ENCODE measurements at regions not wholly inside any gene's neighbourhood (a gene's known extent, or its start where the extent isn't known, plus 50 kb on each side); places are given as distances from the start of the nearest gene placed in this dataset.

GRCh38 chr13:112227031-112227430, 149.1 kb upstream of the SPACA7 start:
- Mint-ChIP-seq H3K36me3 (ENCODE audit: low read depth) (no peaks in the 10 kb centered on the region), H3K27me3 (no peaks in the 10 kb centered on the region), H3K27ac (no peak overlapping the region), H3K4me1 (no peaks in the 10 kb centered on the region), H3K9me3 (no peaks in the 10 kb centered on the region), H3K4me3 (no peak overlapping the region)
- ATAC-seq = no peak
- no peak for DNase-seq

DNA sequence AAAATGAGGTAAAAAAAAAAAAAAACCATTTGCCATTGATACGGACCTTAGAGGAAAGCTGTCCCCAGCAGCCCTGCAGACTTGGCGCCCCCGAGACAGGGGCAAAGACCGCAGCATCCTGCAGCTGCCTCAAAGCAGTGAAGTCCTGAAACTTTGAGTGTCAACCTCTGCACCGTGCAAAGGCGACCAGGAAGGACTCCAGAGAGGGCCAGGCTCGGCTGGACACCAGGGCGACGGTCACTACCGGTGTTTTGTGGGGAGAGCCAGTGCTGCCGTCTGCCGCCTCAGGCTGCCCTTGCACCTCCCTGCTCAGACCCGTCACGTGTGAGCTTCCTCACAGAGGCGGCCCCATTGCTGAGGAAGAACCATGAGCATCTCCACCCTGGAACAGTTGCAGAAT, 146.7 kb upstream of the SPACA7 start:
- H3K4me3 Mint-ChIP-seq = no peak overlapping the region

DNA sequence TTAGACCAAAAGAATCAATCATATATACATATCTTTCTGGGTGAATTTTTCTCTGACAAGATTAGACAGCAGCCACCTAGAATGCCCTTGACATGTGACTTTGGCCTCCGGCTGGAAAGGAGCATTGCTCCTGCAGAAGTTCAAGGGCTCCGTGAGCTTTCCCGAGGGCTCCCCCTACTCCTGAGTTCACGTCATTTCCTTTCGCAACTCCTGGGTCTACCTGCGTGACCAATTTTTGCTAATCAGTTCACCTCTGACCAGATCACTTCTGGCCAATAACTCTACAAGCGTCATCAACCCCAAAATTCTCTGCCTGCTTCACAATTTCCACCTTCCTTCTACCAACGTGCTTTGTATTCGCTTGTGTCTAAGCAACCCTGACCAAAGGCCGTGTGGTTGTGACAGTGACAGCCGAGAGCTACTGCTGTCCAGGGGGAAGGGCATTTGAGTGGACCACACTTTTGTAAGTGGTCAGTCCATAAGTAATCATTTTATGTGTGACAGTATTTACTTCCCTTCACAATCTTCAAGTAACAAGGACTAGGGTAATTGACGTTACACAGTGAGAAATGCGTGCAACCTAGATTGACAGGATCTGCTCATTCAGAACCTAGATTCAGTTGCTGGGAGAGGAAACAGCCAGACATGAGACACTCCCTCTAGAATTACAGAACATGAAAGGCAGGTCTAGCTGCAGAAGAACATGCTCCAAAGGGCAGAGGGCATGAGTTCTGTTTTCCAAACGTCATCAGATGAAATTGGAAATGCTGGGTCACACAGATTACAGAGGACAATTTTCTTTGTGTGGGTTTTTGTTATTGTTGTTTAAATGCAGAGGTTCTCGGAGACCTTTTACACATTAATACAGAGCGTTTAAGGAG, 145.9 kb upstream of the SPACA7 start:
- Mint-ChIP-seq H3K9me3 (no peaks in the 10 kb centered on the region), H3K4me3 (no peak overlapping the region), H3K27me3 (peaks cover 3% of the 10 kb centered on the region), H3K36me3 (ENCODE audit: low read depth) (no peaks in the 10 kb centered on the region), H3K27ac (no peak overlapping the region), H3K4me1 (no peaks in the 10 kb centered on the region)
- ATAC-seq = no peak
- no peak for DNase-seq

More for the DNA sequence above, 146.7 kb upstream of the SPACA7 start:
- Mint-ChIP-seq H3K4me1 (no peaks in the 10 kb centered on the region), H3K36me3 (ENCODE audit: low read depth) (no peaks in the 10 kb centered on the region), H3K27ac (no peak overlapping the region), H3K27me3 (no peaks in the 10 kb centered on the region), H3K9me3 (no peaks in the 10 kb centered on the region)
- no peak for ATAC-seq
- no peak for DNase-seq

DNA sequence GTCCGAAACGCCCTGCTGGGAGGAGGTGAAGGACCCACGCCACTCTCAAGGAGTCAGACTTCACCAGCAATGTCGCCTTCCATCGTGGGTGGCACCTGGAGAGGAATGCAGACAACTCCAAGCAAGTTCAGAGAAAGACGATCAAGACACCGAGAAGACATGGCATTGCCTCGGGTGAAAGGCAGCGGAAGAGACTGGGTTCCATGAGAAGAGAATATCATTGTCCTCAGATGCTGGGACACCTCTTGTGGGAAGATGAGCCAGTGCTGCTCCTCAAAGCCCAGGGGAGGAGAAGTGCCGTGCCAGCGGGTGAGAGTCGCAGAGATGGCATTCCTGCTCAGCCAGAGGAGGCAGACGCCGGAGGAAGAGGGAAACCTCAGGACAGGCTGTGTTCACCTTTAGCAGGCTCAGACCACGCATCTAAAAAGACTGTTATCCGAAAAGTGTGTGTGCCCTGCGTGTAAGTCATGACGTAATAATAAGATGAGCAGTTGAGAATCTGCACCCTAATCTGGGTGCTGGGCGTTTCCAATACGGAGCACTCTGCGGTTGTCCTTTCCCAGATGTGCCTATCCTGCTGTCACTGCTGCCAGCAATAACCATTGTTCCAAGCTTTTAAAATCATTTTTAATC, 144.6 kb upstream of the SPACA7 start:
- H3K27me3 Mint-ChIP-seq = peaks cover 3% of the 10 kb centered on the region
- no peak overlapping the region for H3K27ac Mint-ChIP-seq
- H3K4me1 Mint-ChIP-seq = no peaks in the 10 kb centered on the region
- no peak for DNase-seq
- H3K4me3 Mint-ChIP-seq = no peak overlapping the region
- no peaks in the 10 kb centered on the region for H3K9me3 Mint-ChIP-seq
- no peaks in the 10 kb centered on the region for H3K36me3 Mint-ChIP-seq (ENCODE audit: low read depth)
- no peak for ATAC-seq

DNA sequence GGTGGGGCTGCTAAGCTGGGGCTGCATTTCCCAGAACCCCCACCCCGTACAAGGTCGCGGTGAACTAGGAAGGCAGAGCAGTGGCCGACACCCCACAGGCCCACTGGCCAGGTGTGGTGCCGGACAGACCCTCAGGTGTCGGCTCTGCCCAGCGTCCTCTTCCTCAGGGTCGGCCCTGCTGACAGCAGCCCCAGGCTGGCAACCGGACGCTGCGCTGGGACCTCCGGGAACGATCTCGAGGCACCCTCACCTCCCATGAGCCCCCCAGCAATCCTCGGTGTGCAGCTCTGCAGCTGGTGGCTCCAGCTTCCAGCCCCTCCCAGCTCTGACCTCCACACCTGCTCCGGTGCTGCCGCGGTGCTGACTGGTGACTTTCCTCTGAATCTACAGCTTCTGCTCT, 142.9 kb upstream of the SPACA7 start:
- ATAC-seq (no peak), DNase-seq (no peak)
- Mint-ChIP-seq H3K27me3 (peaks cover 3% of the 10 kb centered on the region), H3K4me3 (no peak overlapping the region), H3K4me1 (no peaks in the 10 kb centered on the region), H3K27ac (no peak overlapping the region), H3K36me3 (ENCODE audit: low read depth) (no peaks in the 10 kb centered on the region), H3K9me3 (no peaks in the 10 kb centered on the region)

DNA sequence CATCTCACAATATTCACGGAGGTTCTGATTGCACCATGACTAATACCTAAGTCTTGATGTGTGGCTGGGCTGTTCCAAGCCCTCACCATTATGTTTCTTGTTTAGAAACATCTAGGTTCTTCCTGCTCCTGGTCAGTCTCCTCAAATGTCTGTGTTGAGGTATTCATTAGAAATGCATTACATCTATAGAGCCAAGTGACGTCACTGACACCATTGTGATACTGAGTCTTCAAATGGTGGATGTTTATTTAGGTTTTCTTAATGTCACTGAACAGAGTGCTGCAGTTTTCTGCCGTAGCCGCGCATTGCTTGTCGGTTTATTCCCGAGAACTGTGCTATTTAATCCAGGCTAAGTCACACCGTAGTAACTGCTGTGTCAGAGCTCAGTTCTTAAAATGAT, 142.4 kb upstream of the SPACA7 start:
- H3K4me3 Mint-ChIP-seq = no peak overlapping the region
- no peak for DNase-seq
- no peaks in the 10 kb centered on the region for H3K36me3 Mint-ChIP-seq (ENCODE audit: low read depth)

DNA sequence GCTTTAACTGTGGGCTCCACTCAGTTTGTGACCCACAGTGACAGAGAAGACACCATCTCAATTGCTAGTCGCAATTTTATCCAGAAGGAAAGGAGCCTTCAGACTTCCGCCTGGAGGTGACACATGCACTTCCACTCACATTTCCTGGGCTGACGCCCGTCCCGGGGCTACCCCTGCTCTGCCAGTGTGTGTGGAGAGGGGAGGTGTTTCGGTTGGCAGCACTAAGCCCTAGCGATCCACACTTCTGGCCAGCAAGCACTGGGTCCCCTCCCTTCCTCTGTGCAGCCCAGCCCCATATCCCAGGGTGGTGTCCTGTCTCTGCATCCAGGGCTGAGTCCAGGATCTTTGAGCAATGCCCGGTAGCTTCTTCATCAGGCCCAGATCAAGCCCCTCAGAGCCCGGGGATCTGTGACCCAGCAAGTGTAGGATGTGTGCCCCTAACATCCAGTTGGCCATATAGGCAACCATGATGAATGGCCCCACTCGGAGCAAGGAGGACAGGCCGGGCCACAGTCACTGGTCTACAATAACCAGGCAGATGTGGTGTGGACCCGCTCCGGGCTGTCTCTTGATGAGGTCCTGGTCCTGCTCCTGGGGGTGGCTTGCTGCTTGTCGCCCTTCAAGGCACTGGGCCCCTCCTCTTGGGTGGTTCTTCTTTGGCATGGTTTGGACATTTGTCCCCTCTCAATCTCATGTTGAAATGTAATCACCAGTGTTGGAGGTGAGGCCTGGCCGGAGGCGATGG, 141.9 kb upstream of the SPACA7 start:
- no peaks in the 10 kb centered on the region for H3K9me3 Mint-ChIP-seq
- no peaks in the 10 kb centered on the region for H3K4me1 Mint-ChIP-seq
- no peak for ATAC-seq
- no peak overlapping the region for H3K27ac Mint-ChIP-seq
- DNase-seq = no peak
- H3K36me3 Mint-ChIP-seq (ENCODE audit: low read depth) = no peaks in the 10 kb centered on the region
- H3K4me3 Mint-ChIP-seq = no peak overlapping the region
- H3K27me3 Mint-ChIP-seq = peaks cover 3% of the 10 kb centered on the region

More for the DNA sequence above, 142.4 kb upstream of the SPACA7 start:
- no peak for ATAC-seq
- Mint-ChIP-seq H3K27ac (no peak overlapping the region), H3K4me1 (no peaks in the 10 kb centered on the region), H3K9me3 (no peaks in the 10 kb centered on the region), H3K27me3 (peaks cover 3% of the 10 kb centered on the region)

DNA sequence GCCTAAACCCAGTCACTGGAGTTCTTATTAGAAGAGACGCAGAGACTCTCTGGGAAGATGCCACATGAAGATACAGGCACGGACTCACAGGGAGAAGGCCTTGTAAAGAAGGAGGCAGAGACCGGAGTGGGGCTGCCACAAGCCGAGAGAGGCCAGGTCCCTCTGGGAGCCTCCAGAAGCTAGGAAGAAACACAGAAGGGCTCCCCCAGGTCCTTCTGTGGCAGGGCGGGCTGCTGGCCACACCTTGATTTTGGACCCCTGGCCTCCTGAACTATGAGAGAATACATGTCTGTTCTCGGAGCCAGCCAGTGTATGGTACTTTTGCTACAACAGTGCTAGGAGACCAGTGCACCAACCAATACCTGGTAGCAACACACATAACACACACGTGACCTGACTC, 140.1 kb upstream of the SPACA7 start:
- no peaks in the 10 kb centered on the region for H3K9me3 Mint-ChIP-seq

GRCh38 chr13:112236539-112237197, 139.5 kb upstream of the SPACA7 start:
- Mint-ChIP-seq H3K4me3 (no peak overlapping the region), H3K27me3 (peaks cover 3% of the 10 kb centered on the region), H3K9me3 (no peaks in the 10 kb centered on the region), H3K4me1 (no peaks in the 10 kb centered on the region), H3K36me3 (ENCODE audit: low read depth) (no peaks in the 10 kb centered on the region), H3K27ac (no peak overlapping the region)
- ATAC-seq (no peak), DNase-seq (no peak)

More for the DNA sequence above, 140.1 kb upstream of the SPACA7 start:
- Mint-ChIP-seq H3K4me1 (no peaks in the 10 kb centered on the region), H3K36me3 (ENCODE audit: low read depth) (no peaks in the 10 kb centered on the region), H3K4me3 (no peak overlapping the region), H3K27ac (no peak overlapping the region), H3K27me3 (peaks cover 3% of the 10 kb centered on the region)
- DNase-seq = no peak
- no peak for ATAC-seq

GRCh38 chr13:112238436-112238995, 137.6 kb upstream of the SPACA7 start:
- no peak overlapping the region for H3K4me3 Mint-ChIP-seq
- H3K9me3 Mint-ChIP-seq = no peaks in the 10 kb centered on the region
- DNase-seq = no peak
- ATAC-seq = no peak
- peaks cover 3% of the 10 kb centered on the region for H3K27me3 Mint-ChIP-seq
- H3K27ac Mint-ChIP-seq = no peak overlapping the region
- no peaks in the 10 kb centered on the region for H3K4me1 Mint-ChIP-seq
- H3K36me3 Mint-ChIP-seq (ENCODE audit: low read depth) = no peaks in the 10 kb centered on the region

DNA sequence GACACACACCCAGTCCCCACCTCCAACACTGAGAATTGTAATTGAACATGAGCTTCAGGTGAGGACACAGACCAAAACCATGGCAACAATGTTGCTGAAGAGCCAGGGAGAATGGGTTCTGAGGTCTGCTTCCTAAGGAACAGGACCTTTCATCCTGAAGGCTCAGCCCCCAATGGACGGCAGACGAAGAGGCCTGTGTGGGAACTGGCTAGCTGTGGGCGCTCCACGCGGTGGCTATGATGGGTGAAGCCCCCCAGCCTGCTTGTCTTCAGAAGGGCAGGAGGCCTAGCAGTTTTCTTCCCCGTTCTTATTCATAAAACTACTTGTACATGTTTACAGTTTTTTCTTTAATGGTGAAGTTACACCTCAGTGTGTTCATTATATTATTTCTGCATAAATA, 136.1 kb upstream of the SPACA7 start:
- H3K36me3 Mint-ChIP-seq (ENCODE audit: low read depth) = no peaks in the 10 kb centered on the region
- H3K4me1 Mint-ChIP-seq = no peaks in the 10 kb centered on the region
- H3K4me3 Mint-ChIP-seq = no peak overlapping the region
- peaks cover under 1% of the 10 kb centered on the region for H3K27me3 Mint-ChIP-seq
- no peak overlapping the region for H3K27ac Mint-ChIP-seq
- no peak for DNase-seq
- no peaks in the 10 kb centered on the region for H3K9me3 Mint-ChIP-seq
- ATAC-seq = no peak

DNA sequence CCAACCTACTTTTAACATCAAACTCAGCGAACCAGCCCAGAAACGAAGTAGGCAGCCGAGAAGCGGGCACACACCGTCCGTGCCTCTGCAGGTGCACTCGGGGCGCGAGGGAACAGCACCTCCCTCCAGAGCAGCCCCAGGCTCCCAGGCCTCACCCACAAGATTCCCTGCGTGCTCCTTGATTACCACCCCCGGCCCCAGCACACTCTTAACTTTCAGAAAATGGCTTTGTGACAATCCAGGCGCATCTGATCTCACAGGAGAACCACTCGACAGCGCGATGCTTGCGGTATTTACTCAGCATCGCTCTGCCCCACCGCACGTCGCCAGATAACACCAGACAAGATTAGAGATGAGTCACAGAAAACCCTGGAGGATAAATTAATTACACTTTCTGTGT, 134.9 kb upstream of the SPACA7 start:
- no peak for DNase-seq
- no peaks in the 10 kb centered on the region for H3K9me3 Mint-ChIP-seq
- ATAC-seq = no peak
- H3K4me1 Mint-ChIP-seq = no peaks in the 10 kb centered on the region
- H3K4me3 Mint-ChIP-seq = no peak overlapping the region
- H3K27me3 Mint-ChIP-seq = no peaks in the 10 kb centered on the region
- no peak overlapping the region for H3K27ac Mint-ChIP-seq
- no peaks in the 10 kb centered on the region for H3K36me3 Mint-ChIP-seq (ENCODE audit: low read depth)

DNA sequence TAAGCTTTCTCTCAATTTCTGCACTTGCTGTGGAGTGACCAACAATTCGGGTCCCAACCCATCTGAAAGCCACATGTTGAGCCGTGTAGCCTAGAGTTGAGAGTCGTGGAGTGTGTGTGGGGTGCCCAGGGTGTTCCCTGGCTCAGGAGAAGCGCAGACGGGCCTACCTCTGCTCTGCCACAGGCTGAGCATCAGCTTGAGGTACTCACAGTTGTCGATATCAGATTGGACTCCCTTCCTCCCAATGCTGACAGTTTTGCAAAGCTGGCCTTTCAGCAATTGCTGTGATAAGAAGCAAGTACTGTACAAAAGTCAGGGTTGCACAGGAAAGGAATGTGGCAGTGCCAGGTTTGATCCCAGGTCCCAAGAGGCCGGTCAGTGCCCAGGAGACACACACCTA, 133.4 kb upstream of the SPACA7 start:
- no peak overlapping the region for H3K4me3 Mint-ChIP-seq
- ATAC-seq = no peak
- H3K36me3 Mint-ChIP-seq (ENCODE audit: low read depth) = no peaks in the 10 kb centered on the region
- no peaks in the 10 kb centered on the region for H3K9me3 Mint-ChIP-seq
- no peak overlapping the region for H3K27ac Mint-ChIP-seq
- DNase-seq = no peak
- no peaks in the 10 kb centered on the region for H3K27me3 Mint-ChIP-seq
- no peaks in the 10 kb centered on the region for H3K4me1 Mint-ChIP-seq

GRCh38 chr13:112244061-112244460, 132.1 kb upstream of the SPACA7 start:
- no peaks in the 10 kb centered on the region for H3K36me3 Mint-ChIP-seq (ENCODE audit: low read depth)
- no peak overlapping the region for H3K4me3 Mint-ChIP-seq
- no peak for ATAC-seq
- no peaks in the 10 kb centered on the region for H3K27me3 Mint-ChIP-seq
- DNase-seq = no peak
- H3K27ac Mint-ChIP-seq = no peak overlapping the region
- H3K4me1 Mint-ChIP-seq = no peaks in the 10 kb centered on the region
- H3K9me3 Mint-ChIP-seq = no peaks in the 10 kb centered on the region
